GM06990 (cell line): ENCODE measurements at regions not wholly inside any gene's neighbourhood (a gene's known extent, or its start where the extent isn't known, plus 50 kb on each side); places are given as distances from the start of the nearest gene placed in this dataset.

Experiments
- DNase-seq: peaks from one replicate; pipeline ENCODE4 v3.0.0-alpha.2; 2011; ENCODE audit not compliant: insufficient read length; ENCODE audit errors: extremely low read depth
- H3K27me3 ChIP-seq: replicated peaks from 2 replicates; pipeline ENCODE4 v1.6.0; 2011; ENCODE audit warnings: low read length; ENCODE audit not compliant: control insufficient read depth, insufficient read depth
- H3K36me3 ChIP-seq: 2 replicates; pipeline ENCODE4 v1.5.1; 2011; ENCODE audit warnings: low read length; ENCODE audit not compliant: control insufficient read depth, insufficient read depth
- H3K4me3 ChIP-seq: replicated peaks from 2 replicates; pipeline ENCODE4 v1.5.1; 2011; ENCODE audit warnings: low read depth, mild to moderate bottlenecking, control low read depth, low read length
- CTCF ChIP-seq: IDR thresholded peaks from 2 replicates; pipeline ENCODE4 v1.5.1; 2011; ENCODE audit warnings: low read length, control low read depth, mild to moderate bottlenecking, inconsistent platforms; ENCODE audit not compliant: insufficient read depth, poor library complexity, severe bottlenecking

GRCh38 chr1:212503714-212504113, 71.0 kb downstream of the NENF start:
- no peaks in the 10 kb centered on the region for H3K36me3 ChIP-seq
- H3K27me3 ChIP-seq = no peaks in the 10 kb centered on the region
- DNase-seq = no peak
- no peak overlapping the region for H3K4me3 ChIP-seq
- no peak for TF ChIP-seq CTCF

DNA sequence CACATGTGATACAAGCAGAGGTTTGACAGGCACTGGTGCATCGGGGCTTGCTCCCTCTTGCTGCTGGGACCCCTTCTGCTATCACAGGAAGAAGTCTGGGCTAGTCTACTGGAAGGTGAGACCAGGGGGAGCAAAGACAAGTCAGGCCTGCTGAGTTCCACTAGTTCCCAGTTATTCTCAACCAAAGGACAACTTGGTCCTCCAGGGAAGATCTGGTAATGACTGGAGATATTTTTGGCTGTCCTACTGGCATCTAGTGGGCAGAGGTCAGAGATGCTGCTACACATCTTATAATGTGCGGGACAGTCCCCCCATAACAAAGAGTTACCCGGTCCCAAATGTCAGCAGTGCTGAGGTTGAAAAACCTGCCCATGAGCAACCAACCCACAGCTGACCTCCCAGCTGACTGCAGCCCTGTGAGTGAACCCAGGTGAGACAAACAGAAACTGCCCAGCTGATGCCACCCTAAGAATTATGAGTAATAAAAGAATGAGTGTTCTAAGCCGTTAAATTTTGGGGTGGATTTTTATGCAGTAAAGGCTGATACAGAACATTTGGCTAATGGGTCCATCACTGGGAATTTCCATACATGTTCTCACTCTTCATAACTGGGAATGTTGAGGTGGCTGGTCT, 71.6 kb downstream of the NENF start:
- H3K27me3 ChIP-seq = no peaks in the 10 kb centered on the region
- no peaks in the 10 kb centered on the region for H3K36me3 ChIP-seq
- no peak for DNase-seq
- TF ChIP-seq CTCF = no peak
- H3K4me3 ChIP-seq = no peak overlapping the region

DNA sequence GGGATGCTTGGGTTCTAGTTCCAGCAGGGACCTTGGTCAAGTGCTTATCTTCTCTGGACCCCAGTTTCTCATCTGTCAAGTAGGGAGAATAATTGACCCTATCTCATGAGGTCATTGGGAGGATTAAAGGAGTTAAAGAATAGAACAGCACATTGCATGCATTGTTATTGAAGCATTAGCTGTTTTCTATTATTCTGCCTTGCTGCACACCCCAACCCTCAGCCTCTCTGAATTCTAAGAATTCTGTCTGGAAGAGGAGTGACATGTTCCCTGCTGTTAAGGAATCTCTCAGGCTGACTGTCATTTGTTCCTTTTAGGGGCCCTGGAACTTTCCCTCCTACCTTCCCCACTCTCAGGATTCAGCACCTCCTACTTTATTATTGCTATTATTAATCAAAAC, 73.9 kb downstream of the NENF start:
- no peak for TF ChIP-seq CTCF
- no peak for DNase-seq
- Histone ChIP-seq H3K27me3 (no peaks in the 10 kb centered on the region; the same call in 1 of the 2 replicates), H3K4me3 (no peak overlapping the region), H3K36me3 (no peaks in the 10 kb centered on the region)

- TF ChIP-seq CTCF = no peak
- no peak for DNase-seq
- no peaks in the 10 kb centered on the region; the same call in 1 of the 2 replicates for H3K27me3 ChIP-seq
- no peak overlapping the region for H3K4me3 ChIP-seq
- H3K36me3 ChIP-seq = no peaks in the 10 kb centered on the region
These were observed 74.6 kb downstream of the NENF start for GRCh38 chr1:212507369-212507768.

- no peak for TF ChIP-seq CTCF
- no peak for DNase-seq
- Histone ChIP-seq H3K4me3 (no peak overlapping the region), H3K36me3 (no peaks in the 10 kb centered on the region), H3K27me3 (no peaks in the 10 kb centered on the region; the same call in 1 of the 2 replicates)
These were observed 80.3 kb downstream of the NENF start for GRCh38 chr1:212512816-212513559.
